ENCODE measurements at regions not wholly inside any gene's neighbourhood (a gene's known extent, or its start where the extent isn't known, plus 50 kb on each side); places are given as distances from the start of the nearest gene placed in this dataset.

GRCh38 chr11:97289823-97290222, 900.0 kb downstream of the JRKL start:
- Histone ChIP-seq H3K27me3 (replicated peaks in 1 of 7) (no peaks in the 10 kb centered on the region), H3K27ac (no peak overlapping the region), H3K4me3 (no peak overlapping the region), H3K36me3 (no peaks in the 10 kb centered on the region), H3K9me3 (peaks cover 0 to 45% (median 30%) of the 10 kb centered on the region in 8 donors), H3K4me1 (no peaks in the 10 kb centered on the region)
- DNase-seq: no peak
- no peak for TF ChIP-seq CTCF (IDR thresholded peaks at IDR 0.05 in 8 of 11, conservative IDR thresholded peaks at IDR 0.05 in 3 of 11)
- no peak for TF ChIP-seq POLR2AphosphoS5 (IDR thresholded peaks at IDR 0.05)
- no peak for TF ChIP-seq POLR2A (IDR thresholded peaks at IDR 0.05)
- 80 to 91% (median 84%) methylated on average over 2 of the region's 2 CpGs for WGBS, 5 donors
- intact Hi-C loops (cut with DNase I; ENCODE audit: low total_unique reads): no loop called here

- peaks cover 0 to 45% (median 30%) of the 10 kb centered on the region in 8 donors for H3K9me3 ChIP-seq
- 50 to 81% (median 53%) methylated on average over 3 of the region's 3 CpGs for WGBS, 5 donors
- no peak for DNase-seq
- no peak overlapping the region for H3K27ac ChIP-seq
- intact Hi-C loops (cut with DNase I; ENCODE audit: low total_unique reads): no loop called here
- H3K36me3 ChIP-seq: no peaks in the 10 kb centered on the region
- H3K27me3 ChIP-seq (replicated peaks in 1 of 7): no peaks in the 10 kb centered on the region
- no peaks in the 10 kb centered on the region for H3K4me1 ChIP-seq
- TF ChIP-seq POLR2A (IDR thresholded peaks at IDR 0.05) (no peak), POLR2AphosphoS5 (IDR thresholded peaks at IDR 0.05) (no peak), CTCF (IDR thresholded peaks at IDR 0.05 in 8 of 11, conservative IDR thresholded peaks at IDR 0.05 in 3 of 11) (no peak)
- H3K4me3 ChIP-seq: no peak overlapping the region
These were observed 900.7 kb downstream of the JRKL start for GRCh38 chr11:97290464-97291041.

- Histone ChIP-seq H3K36me3 (no peaks in the 10 kb centered on the region), H3K27me3 (replicated peaks in 1 of 7) (no peaks in the 10 kb centered on the region), H3K9me3 (peaks cover 0 to 14% (median 7%) of the 10 kb centered on the region in 8 donors), H3K4me1 (no peaks in the 10 kb centered on the region), H3K4me3 (no peak overlapping the region), H3K27ac (no peak overlapping the region)
- WGBS, 5 donors: 81 to 94% (median 85%) methylated on average over 5 of the region's 5 CpGs
- no peak for DNase-seq
- TF ChIP-seq POLR2AphosphoS5 (IDR thresholded peaks at IDR 0.05) (no peak), POLR2A (IDR thresholded peaks at IDR 0.05) (no peak), CTCF (IDR thresholded peaks at IDR 0.05 in 8 of 11, conservative IDR thresholded peaks at IDR 0.05 in 3 of 11) (no peak)
- intact Hi-C loops (cut with DNase I; ENCODE audit: low total_unique reads): no loop called here
These were observed 906.5 kb downstream of the JRKL start for GRCh38 chr11:97296301-97296700.

GRCh38 chr11:97309291-97309690, 919.5 kb downstream of the JRKL start:
- Histone ChIP-seq H3K9me3 (peaks cover 0 to 7% (median 0%) of the 10 kb centered on the region in 8 donors), H3K4me1 (no peaks in the 10 kb centered on the region), H3K27me3 (replicated peaks in 1 of 7) (no peaks in the 10 kb centered on the region), H3K36me3 (no peaks in the 10 kb centered on the region), H3K4me3 (no peak overlapping the region), H3K27ac (no peak overlapping the region)
- 66 to 77% (median 74%) methylated on average over 2 of the region's 2 CpGs for WGBS, 5 donors
- no peak for DNase-seq
- intact Hi-C loops (cut with DNase I; ENCODE audit: low total_unique reads): no loop called here
- TF ChIP-seq POLR2A (IDR thresholded peaks at IDR 0.05) (no peak), CTCF (IDR thresholded peaks at IDR 0.05 in 8 of 11, conservative IDR thresholded peaks at IDR 0.05 in 3 of 11) (no peak), POLR2AphosphoS5 (IDR thresholded peaks at IDR 0.05) (no peak)
